NCI-H2107 treated with DMSO at 0.1 percent for 48 hours (cell line): ENCODE measurements at regions not wholly inside any gene's neighbourhood (a gene's known extent, or its start where the extent isn't known, plus 50 kb on each side); places are given as distances from the start of the nearest gene placed in this dataset.
"Not testable (repeated sequence)": the region's sequence is repeated elsewhere in the genome, so short reads cannot be mapped to it uniquely, and the experiment has no call there.

ENCODE experiments used
- DNase-seq: peaks from one replicate; lab custom pipeline; 2025; ENCODE audit not compliant: unreplicated experiment; lab: John Stamatoyannopoulos, UW

DNA sequence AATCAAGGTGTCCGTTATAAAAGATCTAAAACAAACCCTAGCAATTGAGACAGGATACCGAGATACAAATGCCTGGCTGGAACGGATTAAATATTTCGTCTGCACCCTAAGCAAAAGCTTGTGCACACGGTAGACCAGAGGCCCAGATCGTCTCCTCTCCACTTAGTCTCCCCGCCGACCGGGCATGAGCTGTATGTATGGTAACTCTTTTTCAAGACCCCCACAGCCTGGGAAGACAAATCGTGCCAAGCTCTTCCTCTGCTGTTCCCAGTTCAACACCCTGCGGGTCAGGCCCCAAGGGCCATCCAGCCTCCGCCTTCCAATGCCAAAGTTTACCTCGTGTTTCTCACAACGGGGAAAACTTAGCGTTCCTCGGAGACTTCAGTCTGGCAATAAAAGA, 285.7 kb upstream of the GALNT17 start:
- no peak for DNase-seq

DNA sequence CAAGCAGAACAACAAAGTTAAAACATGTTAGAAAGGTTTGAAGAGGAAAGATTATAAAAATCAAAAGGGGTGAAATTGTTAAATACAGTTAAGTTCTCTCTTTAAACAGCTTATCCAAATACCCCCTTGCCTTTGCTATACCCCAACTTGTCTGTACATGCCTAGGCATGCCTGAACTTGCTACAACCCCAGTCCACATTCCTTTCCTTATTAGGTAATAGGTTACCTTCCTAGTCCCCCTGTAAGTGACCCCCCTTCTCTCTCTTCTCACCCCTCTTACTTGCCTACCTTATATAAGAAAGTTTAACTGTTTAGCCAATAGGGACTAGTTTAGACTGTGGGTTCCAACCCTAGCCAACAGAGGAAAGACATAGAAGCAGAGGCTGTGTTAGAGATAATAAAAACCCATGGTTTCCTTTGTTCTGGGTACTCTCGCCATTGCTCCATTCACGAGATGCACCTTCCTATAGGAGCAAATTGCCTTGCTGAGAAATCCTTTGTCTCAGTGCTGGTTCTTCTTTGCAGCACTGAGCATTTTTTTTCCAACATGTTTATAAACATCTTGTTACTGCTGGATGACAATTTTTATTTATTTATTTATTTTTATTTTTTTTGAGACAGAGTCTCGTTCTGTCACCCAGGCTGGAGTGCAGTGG, 282.2 kb upstream of the GALNT17 start:
- no peak for DNase-seq

DNA sequence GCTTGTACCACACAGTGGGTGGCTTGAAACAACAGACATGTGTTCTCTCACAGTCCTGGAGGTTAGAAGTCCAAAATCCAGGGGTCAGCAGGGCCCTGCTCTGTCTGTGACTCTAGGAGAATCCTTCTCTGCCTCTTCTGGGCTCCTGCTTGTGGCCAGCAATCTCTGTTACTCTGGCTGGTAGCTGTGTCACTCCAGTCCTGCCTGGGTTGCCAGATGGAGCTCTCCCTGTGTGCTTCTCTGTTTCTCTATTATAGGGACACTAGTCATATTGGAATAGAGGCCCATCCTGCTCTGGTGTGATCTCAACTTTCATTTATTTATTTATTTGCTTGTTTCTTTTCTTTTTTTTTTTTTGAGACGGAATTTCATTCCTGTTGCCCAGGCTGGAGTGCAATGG, 276.6 kb upstream of the GALNT17 start:
- DNase-seq = no peak

DNA sequence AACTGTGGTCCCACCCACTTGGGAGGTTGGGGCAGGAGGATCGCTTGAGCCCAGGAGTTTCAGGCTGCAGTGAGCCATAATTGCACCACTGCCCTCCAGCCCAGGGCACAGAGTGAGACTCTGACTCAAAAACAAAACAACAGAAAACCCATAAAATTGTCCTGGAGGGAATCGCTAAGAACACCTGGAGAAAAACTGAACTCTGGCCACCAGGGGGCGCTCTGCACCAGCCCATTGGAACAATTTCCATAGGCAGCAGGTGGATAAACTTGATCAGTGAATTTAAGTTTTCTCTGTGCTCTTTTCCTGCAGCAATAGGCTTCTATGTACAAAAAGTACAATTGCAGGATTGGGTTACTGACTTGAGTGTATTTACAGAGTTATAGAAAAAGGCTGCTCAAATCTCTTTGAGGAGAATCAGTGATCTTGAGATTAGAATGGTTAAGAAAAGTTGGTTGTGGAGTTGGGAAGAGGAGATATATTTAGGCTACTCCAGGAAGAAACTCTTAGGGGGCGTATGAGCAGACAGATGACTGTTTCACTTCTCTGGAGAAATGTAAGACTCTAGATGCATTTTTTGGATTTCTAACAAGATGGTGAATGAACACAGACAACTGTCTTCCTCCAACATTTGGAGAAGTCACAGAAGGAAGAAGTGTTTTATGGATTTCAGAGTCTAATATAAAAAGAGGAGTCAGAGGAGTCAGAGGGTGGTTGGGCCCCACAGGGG, 274.9 kb upstream of the GALNT17 start:
- peak; percentile 50 for DNase-seq

DNA sequence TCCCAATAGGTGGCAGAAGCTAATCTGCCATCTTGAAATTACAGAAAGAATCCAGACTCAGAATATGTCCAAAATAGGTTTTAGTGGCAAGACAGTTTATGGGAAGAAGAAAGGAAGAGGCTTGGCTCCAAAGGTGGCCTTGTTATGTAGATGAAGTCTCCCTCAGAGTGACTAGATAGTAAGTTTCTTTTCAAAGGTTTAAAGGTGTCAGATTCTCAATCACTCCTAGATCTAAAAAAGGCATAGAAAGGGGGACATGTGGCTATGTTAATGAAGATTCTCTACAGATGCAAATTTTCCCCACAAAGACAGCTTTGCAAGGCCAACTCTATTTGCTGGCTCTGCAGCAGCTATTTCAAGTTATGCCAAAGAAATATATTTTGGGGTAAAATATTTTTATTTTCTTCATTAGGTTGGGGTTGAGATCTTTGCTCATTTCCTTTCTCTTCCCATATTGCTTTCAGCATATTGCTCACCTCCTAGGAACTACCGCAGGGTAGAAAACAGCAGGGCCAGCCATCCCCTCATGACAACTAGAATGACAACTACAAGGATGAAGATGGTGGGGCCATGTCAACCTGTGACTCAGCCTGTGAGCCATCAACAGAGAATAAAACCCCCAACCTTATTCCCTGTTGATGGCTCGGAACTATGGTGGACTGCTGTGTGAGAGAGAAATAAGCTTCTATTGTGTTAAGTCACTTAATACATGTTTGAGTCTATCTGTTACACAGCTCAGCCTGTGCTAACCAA, 274.0 kb upstream of the GALNT17 start:
- no peak for DNase-seq

DNA sequence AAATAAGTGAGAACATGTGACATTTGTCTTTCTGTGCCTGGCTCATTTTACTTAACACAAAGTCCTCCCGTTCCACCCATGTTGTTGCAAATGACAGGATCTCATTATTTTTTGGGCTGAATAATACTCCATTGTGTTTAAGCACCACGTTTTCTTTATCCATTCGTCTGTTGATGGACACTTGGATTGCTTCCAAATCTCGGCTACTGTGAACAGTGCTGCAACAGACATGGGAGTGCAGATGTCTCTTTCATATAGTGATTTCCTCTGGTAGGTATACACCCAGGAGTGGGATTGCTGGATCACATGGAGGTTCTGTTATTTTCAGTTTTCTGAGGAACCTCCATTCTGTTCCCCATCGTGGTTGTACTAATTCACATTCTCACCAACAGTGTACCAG, 264.4 kb upstream of the GALNT17 start:
- no peak for DNase-seq

DNA sequence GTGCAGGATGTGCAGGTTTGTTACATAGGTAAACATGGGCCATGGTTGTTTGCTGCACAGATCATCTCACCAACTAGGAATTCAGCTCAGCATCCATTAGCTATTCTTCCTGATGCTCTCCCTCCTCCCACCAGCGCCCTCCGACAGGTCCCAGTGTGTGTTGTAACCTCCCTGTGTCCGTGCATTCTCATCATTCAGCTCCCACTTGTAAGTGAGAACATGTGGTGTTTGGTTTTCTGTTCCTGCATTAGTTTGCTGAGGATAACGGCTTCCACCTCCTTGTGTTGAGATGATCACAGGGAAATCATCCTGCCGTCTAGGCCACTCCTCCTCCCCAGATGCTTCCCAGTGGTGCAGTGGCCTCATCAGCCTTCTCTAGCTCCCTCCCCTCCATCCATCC, 261.6 kb upstream of the GALNT17 start:
- no peak for DNase-seq

DNA sequence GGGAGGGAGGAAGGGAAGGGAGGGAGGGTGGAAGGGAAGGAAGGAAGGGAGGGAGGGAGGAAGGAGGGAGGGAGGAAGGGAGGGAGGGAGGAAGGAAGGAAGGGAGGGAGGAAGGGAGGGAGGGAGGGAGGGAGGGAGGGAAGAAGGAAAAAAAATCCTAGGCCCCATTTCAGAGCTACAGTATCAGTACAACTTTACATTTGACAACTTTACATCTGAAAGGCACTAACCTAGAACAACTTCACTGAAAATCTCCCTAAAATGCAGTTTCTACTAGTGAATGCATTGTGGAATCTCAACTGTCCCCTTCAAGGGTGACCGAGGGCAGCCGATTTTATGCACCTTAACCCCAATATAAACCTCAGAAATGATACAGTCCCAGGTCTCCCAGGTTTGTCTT, 259.8 kb upstream of the GALNT17 start:
- DNase-seq = no peak

DNA sequence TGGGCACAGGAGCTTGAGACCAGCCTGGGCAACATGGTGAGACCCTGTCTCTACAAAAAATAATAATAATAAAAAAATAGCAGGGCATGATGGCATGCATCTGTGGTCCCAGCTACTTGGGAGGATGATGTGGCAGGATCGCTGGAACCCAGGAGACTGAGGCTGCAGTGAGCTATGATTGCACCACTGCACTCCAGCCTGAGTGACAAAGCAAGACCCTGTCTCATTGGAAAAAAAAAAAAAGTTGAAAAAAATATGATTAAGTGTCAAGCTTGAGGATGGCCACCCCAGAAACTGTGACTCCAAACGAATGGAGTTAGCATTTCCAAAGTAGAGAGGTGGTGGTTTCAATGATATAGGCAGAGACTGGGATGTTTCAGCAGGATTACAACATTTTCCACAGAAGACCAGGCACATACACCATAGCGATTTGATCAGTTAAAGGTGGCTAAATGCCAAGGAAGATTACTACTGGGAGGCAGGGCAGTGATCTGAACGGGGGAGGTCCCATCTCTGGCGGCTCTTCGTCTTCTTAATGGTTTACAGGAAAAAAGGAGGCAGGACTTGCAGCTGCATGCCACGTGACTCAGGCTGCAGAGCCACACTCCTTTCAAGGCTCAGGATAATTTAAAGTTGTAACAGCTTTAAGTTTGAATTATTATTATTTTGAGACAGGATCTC, 250.6 kb upstream of the GALNT17 start:
- DNase-seq = no peak

DNA sequence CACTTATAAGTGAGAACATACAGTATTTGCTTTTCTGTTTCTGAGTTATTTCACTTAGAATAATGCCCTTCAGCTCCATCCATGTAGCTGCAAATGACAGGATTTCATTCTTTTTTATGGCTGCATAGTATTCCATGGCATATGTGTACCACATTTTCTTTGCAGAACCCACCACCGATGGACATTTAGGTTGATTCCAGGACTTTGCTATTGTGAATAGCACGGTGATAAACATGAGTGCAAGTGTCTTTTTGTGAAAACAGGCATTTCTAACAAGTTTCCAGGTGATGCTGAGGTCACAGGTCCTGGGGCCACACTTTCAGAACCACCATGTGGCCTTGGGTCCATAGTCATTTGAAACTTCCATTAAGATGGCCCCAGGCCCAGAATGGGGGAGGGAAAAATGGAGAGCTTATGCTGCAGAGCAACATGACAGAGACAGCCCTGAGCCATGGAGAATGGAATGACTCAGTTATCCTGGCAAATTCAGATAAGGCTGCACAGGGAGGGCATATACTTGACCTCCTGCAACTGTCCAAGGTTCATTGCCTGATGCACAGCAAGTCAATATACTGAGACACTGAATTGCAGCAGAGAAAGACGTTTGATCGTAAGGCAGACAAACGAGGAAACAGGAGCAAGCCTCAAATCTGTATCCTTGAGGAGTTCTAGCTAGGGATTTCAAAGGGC, 248.0 kb upstream of the GALNT17 start:
- no peak for DNase-seq

DNA sequence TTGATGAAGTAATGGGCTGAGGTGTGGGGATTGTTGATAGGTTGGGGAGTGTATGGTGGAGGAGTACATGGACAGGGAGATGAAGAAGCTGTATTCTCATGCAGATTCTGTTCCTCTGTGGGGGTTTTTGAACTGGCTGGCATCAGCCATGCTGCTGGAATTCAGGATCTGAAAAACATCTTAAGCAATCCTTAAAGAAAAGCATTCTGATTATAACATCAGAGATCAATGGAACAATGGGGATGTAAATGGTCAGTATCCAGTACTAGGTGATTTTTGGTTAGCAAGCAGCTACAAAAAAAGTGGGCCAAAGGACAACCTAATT, 247.5 kb upstream of the GALNT17 start:
- DNase-seq = no peak

DNA sequence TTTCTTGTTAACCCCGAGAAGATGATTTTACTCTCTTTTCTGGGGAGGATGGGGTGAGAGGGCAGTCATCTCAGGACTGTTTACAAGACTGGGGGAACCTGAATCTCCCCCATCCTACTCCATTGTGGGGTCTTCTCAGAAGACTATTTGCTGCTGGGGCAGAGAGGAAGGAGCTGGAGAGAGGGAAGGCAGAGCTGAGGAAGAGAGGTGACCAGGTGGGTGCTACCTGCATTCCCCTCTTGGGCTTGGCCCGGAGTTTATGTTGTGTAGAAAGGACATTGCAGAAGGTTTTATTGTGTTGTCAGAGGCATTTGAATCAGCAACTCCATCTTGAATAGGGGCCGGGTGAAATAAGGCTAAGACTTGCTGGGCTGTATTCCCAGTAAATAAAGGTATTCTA, 247.1 kb upstream of the GALNT17 start:
- no peak for DNase-seq

DNA sequence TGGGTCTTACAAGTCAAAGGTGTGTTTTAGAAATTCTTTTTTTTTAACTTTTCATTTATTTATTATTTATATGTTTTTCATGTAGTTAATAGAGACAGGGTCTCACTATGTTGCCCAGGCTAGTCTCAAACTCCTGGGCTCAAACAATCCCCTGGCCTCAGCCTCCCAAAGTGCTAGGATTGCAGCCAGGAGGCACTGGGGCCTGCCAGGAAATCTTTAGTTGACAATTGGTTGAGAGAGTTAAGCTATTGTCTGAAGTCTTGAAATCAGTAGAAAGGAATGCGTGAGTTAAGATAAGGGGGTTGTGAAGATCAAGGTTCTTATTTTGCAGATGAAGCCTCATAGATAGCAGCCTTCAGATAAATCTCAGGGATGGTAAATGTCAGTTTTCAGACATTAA, 245.4 kb upstream of the GALNT17 start:
- DNase-seq = no peak

DNA sequence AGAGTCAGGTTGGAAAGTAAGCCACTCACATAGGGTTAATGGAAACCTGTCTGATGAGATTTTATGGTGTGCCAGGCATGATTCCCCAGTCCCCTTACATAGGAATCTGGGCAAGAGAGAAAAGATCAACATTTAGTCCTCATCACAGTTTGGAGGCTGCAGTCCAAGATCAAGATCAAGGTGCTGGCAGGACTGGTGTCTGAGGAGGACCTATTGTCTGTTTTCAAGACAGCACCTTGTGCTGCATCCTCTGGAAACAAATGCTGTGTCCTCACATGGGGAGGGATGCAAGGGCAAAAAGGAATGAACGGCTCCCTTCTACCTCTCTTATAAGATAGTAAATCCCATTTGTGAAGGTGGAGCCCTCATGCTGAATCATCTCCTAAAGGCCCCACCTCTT, 244.8 kb upstream of the GALNT17 start:
- no peak for DNase-seq

DNA sequence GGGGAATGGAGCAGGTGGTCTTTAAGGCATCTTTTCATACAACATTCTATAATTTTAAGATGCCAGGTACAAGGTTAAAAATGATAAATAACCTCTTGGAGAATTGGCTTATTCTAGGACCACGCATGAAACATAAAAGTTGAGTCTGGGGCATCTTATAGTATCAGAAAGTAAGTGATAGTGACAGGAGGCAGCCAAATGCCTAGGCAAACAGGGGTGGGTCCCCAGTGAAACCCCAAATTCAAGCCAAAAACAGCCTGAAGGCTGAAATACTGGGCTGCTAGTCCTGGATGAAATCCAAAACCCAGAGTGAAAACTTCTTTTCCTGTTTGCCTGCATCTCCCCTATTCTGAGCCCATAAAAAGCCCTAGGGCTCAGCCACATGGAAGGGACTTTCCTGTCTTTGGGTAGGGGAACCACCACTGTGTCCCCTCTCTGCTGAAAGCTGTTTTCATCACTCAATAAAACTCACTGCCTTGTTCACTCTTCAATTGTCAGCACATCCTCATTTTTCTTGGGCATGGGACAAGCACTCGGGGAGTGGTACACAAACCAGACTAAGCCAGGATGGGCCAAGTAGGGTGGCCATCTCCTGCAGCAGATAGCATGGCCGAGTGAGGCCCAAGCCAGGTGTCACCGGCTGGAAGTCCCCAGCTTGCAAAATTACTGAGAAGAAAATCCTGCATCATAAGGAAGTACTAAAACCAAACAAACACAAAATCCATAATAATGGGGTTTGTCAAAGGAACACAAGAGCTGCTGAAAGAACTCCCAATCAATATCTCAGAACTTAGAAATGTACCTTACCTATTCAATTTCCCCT, 241.6 kb upstream of the GALNT17 start:
- DNase-seq = no peak

DNA sequence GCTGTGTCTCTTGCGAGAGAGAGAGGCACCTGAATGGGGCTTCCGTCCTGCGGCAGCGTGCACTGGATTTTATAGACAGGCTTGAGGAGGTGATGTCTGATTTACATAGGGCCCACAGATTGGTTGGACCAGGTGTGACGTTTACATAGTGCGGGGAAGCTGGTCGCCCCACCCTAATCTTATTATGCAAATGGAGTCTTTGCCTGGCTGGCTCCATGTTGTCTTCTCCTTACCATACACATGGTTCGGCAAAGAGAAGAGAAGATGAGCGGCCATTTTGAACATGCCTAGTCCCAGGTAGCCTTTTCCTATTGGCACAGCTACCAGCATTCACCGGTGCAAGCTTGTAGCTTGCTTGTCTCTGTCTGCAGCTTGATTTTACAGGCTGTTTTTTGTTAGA, 238.5 kb upstream of the GALNT17 start:
- DNase-seq = no peak

DNA sequence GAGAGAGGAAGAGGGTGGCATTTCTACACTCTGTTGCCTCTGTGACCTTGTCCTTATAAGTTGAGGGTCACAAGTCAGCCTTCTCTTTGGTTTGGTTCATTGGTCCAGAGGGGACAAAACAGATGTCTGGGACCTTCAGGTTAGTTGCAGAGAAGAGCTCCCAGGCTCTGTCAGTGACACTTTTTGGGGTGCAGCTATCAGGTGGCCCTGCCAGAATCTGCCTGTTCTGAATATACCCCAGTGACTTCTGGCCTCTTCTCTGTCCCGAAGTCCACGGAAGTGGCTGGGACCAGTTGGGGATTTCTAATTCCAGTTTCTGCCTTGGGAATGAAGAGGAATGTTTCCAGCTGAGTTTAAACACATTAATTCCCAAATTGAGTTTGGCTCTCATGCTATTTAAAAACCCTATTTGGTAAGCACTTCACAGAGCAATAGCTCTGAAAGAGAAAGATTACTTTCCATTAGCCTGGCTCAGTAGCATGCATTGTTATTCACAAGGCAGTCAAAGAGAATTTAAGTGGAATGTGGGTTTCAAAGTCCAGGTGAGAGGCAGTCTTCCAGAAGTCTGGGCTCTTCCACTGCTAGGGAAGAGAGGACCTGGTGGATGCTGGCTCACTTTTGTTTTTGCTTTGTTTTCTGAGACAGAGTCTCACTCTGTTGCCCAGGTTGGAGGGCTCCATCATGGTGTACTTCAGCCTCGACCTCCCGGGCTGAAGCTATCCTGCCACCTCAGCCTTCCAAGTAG, 237.8 kb upstream of the GALNT17 start:
- DNase-seq = no peak

DNA sequence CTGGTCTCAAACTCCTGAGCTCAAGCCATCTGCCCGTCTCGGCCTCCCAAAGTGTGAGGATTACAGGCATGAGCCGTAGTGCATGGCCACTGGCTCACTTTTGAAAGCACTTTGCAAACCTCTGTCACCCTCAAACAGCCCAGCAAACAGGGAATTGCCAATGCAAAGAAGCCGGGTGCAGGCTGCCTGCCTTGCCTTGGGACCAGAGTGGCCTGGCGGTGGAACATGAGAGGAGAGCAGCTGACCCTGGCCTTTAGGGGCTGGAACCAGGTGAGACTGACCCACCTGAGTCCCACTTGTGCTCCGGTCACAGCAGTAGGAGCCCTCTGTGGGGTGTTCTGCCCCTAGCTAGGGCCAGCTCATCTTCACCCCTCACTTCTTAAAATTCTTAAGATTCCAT, 237.1 kb upstream of the GALNT17 start:
- DNase-seq = no peak

DNA sequence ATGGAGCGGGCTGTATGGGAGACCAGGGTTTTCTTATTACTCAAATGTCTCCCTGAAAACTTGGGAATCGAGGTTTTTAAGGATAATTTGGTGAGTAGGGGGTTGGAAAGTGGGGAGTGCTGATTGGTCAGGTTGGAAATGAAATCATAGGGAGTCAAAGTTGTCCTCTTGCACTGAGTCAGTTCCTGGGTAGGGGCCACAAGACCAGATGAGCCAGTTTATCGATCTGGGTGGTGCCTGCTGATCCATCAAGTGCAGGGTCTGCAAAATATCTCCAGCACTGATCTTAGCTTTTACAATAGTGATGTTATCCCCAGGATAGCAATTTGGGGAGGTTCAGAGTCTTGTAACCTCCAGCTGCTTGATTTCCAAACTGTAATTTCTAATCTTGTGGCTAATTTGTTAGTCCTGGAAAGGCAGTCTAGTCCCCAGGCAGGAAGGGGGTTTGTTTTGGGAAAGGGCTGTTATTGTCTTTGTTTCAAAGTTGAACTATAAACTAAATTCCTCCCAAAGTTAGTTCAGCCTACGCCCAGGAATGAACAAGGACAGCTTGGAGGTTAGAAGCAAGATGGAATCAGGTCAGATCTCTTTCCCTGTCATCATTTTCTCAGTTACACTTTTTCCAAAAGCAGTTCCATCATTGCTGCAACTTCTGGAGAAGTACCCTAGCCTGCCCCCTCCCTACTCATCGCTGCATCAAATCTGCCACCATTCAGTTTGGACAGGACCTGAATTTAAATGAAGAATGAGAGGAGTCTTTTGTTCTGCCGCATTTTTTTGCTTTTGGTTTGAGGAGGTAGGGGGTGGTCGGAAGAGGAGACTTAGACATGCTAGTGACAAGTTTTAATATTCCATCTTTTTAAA, 236.4 kb upstream of the GALNT17 start:
- DNase-seq = not testable (repeated sequence)
